Activated CD4-positive, CD25-positive, alpha-beta regulatory T cell treated with anti-CD3 and anti-CD28 coated beads, Interleukin-2, amount 50 U/mL, for 16 hours (primary cell): ENCODE measurements at regions not wholly inside any gene's neighbourhood (a gene's known extent, or its start where the extent isn't known, plus 50 kb on each side); places are given as distances from the start of the nearest gene placed in this dataset.

Experiments used
- DNase-seq: peaks from one replicate; pipeline ENCODE4 v3.0.0-alpha.2; 2020; ENCODE audit warnings: low read depth, low spot score

DNA sequence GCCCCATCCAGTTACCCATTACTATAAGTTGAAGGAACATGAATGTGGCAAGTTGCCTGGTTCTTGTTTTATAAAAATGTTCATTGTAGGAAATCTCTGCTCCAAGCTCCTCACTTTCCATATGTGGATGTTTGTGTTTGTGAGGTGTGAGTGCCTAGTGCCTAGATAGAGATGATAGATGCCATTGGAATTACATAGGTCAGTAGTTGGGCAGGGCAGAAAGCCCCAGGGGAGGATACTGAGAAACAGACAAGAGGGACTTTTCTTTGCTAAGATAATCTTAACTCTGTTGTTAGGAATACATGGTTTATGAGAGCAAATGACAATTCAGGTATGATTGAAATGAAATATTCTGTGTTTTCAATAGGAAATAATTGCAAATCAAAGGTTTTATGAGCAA lies 226.3 kb upstream of the GRIP1 start:
- no peak for DNase-seq

- DNase-seq: no peak
Measured at GRCh38 chr12:66910366-66910974, 231.6 kb upstream of the GRIP1 start.

DNA sequence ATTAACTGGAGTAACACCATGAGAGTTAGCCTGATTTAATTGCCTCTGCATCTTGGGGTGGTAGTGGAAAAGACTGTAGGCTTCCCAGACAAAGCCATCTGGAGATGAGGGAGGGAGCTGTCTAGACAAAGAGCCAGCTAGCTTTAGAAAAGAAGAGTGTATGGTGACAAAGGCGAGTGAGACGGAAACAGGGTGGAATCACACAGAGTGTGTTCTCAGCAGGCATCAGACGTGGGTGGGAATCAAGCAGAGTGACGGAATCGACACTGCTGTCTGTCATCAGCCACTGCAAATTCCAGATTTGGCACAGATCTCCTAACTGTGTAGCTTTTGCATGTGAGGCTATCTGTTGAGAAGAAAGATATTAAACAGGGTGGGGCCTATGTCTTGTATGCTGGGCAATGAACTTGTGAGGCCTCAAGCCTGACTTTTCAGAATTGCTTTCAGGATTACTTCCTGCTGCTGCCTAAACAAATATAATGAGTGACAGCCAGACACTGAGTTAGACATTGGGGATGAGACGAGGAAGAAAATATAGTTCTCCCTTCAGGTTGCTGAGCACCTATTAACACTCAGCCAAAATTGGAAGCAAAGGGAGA lies 236.5 kb upstream of the GRIP1 start:
- DNase-seq: no peak

DNA sequence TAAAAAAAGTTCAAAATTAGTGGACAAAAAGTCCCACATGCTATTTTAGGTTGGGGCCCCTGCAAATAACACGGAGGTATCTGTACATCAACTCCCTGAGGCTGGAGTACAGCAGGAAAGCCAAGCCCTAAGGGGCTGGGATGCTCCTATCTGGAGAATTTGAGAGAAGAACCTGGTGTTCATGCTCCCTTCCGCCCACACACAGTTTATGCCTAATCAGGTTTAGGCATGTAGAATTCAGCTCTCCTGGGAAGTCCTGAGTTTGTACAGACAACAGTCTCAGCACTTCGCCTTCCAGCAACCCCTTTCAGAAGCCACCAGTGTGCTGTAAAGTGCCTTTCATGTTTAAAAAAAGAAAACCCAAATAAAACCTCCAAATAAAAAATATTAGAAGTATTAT lies 237.3 kb upstream of the GRIP1 start:
- no peak for DNase-seq

GRCh38 chr12:66919466-66919865 lies 240.6 kb upstream of the GRIP1 start:
- no peak for DNase-seq

- DNase-seq: no peak
Measured at GRCh38 chr12:66920205-66920604, 241.3 kb upstream of the GRIP1 start.

- DNase-seq: no peak
Measured at GRCh38 chr12:66921151-66921550, 242.3 kb upstream of the GRIP1 start.

DNA sequence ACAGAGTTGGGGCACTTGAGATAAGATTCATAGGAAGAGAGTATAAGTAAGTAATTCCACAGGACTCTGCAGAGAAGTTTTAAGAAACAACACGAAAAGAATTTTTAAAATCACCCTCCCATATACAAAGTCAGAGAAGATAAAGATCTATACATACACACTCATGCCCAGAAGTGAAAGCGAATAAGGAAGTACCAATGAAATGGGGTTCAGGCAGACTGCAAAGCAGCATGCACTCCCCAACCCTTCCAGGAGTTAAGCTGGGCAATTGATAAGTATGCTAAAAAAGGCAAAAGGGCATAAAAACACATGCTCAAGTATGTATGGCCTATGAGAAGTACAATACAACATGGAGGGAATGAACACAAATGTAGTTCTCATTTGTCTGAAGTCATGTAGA lies 246.2 kb upstream of the GRIP1 start:
- no peak for DNase-seq

DNA sequence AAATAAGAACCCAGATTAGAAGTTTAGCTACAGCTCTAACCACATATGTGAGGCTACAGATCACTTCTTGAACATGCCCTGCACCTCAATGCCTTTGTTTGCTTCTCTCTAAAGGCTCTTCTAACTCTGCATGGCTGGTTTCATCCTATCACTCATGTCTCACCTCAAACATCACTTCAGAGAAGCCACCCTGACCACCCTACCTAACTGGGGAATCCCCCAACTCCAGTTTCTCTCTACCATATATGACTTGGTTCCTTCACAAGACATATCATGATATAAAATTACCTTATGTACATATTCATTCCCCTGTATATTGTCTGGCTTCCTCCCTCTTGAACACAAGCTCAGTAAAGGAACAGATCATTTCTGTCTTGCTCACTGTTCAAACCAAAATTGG lies 250.2 kb upstream of the GRIP1 start:
- DNase-seq: no peak

- DNase-seq: no peak
Measured at GRCh38 chr12:66931091-66931490, 252.2 kb upstream of the GRIP1 start.

GRCh38 chr12:66932126-66932525 lies 253.2 kb upstream of the GRIP1 start:
- no peak for DNase-seq

DNA sequence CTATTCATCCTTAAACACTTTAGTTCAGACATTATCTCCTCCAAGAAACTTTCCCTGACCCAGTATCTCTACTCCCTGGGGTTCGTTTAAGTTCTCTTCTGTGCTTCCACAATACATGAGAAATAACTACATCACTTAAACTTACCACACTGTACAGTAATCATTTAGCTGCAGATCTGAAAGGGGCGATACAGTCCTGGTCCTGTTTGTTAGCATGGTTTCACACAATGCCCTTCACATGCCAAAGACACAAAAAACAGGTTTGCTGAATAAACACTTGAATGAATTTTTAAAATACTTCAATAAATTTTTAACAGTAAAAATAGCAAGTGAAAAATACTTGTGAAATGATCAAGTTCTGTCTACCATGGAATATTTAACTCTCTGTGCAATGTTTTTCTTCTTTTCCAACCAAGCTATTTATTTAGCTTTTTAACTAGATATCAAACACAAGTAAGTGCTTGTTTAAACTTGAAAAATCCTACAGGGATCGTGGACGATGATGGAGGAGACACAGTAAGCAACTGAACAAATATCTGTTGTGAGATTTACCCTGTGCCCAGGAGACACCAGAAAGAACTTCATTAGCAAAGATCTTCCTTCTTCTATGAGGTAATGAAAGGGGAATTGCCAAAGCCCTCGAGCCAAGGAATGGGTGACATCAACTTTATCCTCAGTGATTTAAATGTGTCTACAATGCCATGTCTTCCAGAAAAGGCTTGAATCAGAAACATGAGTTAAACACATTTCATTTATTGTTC lies 255.6 kb upstream of the GRIP1 start:
- no peak for DNase-seq

- no peak for DNase-seq
Measured at GRCh38 chr12:66941150-66941549, 262.3 kb upstream of the GRIP1 start.

DNA sequence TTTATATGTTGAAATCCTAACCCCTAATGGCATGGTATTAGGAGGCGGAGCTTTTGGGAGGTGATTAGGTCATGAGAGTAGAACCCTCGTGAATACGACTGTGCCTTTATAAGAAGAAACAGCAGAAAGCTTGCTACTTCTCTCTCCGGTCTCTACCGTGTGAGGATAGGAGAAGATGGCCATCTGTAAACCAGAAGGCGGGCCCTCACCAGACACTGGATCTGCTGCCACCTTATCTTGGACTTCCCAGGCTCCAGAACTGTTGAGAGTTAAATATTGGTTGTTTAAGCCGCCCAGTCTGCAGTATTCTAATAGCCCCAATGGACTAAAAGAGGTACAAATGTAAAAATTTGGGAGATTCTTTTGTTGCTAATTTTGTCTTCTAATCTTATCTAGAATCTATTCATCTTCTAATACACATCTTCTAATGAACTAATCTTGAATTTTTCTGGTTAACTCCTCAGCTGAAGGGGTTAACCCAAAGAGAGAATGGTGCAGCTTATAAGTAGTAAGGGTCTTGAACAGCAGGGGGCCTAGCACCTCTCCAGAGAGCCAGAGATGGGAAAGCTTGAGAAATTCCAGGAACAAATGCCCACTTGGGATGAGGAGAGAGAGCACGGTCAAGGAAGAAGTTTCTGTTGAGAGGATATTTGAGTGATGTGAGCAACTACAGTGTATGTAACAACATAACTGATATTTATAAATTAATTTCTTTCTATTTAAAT lies 264.0 kb upstream of the GRIP1 start:
- no peak for DNase-seq

DNA sequence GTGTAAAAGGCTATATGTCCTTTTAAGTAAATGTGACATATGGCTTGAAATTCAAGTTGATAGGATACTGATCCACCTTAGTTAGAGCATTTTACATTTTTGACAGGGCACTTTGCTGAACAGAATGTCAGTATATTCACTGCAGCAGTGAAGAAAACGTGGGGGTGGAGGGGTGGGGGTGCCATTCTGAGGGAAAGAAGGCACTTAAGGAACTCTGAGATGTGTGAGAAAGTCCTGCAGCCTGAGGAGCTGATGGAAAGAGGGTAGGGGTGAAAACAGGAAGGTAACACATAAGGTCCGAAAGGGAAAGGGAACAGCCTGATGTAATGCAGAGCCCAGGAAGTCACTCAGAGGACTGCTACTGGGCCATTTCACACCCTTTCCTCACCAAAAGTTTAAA lies 265.5 kb upstream of the GRIP1 start:
- no peak for DNase-seq

- DNase-seq: no peak
Measured at GRCh38 chr12:66945189-66945817, 266.4 kb upstream of the GRIP1 start.

GRCh38 chr12:66947119-66947518 lies 268.2 kb upstream of the GRIP1 start:
- no peak for DNase-seq

DNA sequence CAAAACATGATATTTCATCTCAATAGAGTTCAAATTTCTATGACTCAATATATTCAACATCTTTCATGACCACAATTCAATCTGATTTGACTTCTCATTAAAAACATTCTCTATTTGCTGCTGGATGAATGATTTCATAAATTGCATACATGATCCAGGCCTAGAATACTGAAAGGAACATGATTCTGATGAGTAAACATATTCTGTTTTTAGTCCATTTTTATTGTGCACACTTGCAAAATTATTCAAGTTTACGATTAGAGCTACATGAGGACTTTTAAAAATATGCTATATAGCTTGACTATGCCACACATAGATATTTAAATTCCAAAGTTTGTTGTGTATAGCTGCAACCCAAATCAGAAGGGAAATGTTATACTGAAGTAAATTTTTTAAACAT lies 273.8 kb upstream of the GRIP1 start:
- DNase-seq: no peak

DNA sequence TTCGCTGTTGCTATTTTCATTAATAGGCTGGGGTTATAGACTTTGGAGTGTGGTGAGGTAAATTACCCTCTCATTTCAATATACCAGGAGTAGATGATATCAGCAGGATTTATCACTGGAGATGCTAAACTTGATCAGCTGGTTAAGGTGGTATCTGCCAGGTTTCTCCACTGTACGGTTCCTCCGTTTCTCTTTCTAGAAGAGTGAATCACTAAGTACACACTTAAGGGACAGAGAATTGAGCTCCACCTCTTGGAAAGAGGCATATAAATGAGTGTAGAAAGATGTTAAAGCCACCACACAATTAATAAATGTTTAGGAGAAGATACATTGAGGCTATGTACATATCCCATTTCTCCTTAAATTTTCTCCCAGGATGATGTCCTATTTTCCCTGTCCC lies 277.4 kb upstream of the GRIP1 start:
- DNase-seq: no peak

- DNase-seq: no peak
Measured at GRCh38 chr12:66959276-66959675, 280.4 kb upstream of the GRIP1 start.

GRCh38 chr12:66960006-66960405 lies 281.1 kb upstream of the GRIP1 start:
- no peak for DNase-seq
